GM19240 (cell line): ENCODE measurements at regions not wholly inside any gene's neighbourhood (a gene's known extent, or its start where the extent isn't known, plus 50 kb on each side); places are given as distances from the start of the nearest gene placed in this dataset.
"Not testable (repeated sequence)": the region's sequence is repeated elsewhere in the genome, so short reads cannot be mapped to it uniquely, and the experiment has no call there.

Experiments
- DNase-seq: peaks from one replicate; pipeline ENCODE4 v3.0.0; 2011; ENCODE audit warnings: low spot score; ENCODE audit not compliant: insufficient read length

GRCh38 chr2:35585972-35586371 lies 769.6 kb upstream of the CRIM1 start:
- DNase-seq: no peak

- DNase-seq: no peak
Measured at GRCh38 chr2:35582637-35583036, 772.9 kb upstream of the CRIM1 start.

- DNase-seq: no peak
Measured at GRCh38 chr2:35580956-35581355, 774.6 kb upstream of the CRIM1 start.

GRCh38 chr2:35568574-35568973 lies 787.0 kb upstream of the CRIM1 start:
- not testable (repeated sequence) for DNase-seq

- no peak for DNase-seq
Measured at GRCh38 chr2:35562488-35562887, 793.1 kb upstream of the CRIM1 start.

GRCh38 chr2:35548171-35548570 lies 807.4 kb upstream of the CRIM1 start:
- DNase-seq: no peak

GRCh38 chr2:35545301-35545700 lies 810.3 kb upstream of the CRIM1 start:
- DNase-seq: no peak

- no peak for DNase-seq
Measured at GRCh38 chr2:35538796-35539195, 816.8 kb upstream of the CRIM1 start.

- DNase-seq: no peak
Measured at GRCh38 chr2:35530615-35531135, 824.9 kb upstream of the CRIM1 start.

GRCh38 chr2:35526741-35527140 lies 828.8 kb upstream of the CRIM1 start:
- no peak for DNase-seq

- DNase-seq: no peak
Measured at GRCh38 chr2:35522450-35522849, 833.1 kb upstream of the CRIM1 start.

- no peak for DNase-seq
Measured at GRCh38 chr2:35510636-35511035, 844.9 kb upstream of the CRIM1 start.

GRCh38 chr2:35508601-35509000 lies 847.0 kb upstream of the CRIM1 start:
- DNase-seq: no peak

GRCh38 chr2:35504419-35504818 lies 851.2 kb upstream of the CRIM1 start:
- DNase-seq: no peak

- no peak for DNase-seq
Measured at GRCh38 chr2:35503738-35504199, 851.8 kb upstream of the CRIM1 start.

GRCh38 chr2:35503311-35503710 lies 852.3 kb upstream of the CRIM1 start:
- no peak for DNase-seq

- no peak for DNase-seq
Measured at GRCh38 chr2:35501076-35501475, 854.5 kb upstream of the CRIM1 start.

- no peak for DNase-seq
Measured at GRCh38 chr2:35496022-35496421, 859.6 kb upstream of the CRIM1 start.

GRCh38 chr2:35495182-35495581 lies 860.4 kb upstream of the CRIM1 start:
- no peak for DNase-seq

GRCh38 chr2:35478121-35478520 lies 877.5 kb upstream of the CRIM1 start:
- not testable (repeated sequence) for DNase-seq

GRCh38 chr2:35468245-35468644 lies 887.3 kb upstream of the CRIM1 start:
- DNase-seq: no peak

- DNase-seq: no peak
Measured at GRCh38 chr2:35463805-35464596, 891.6 kb upstream of the CRIM1 start.
